NCI-H187 (cell line): ENCODE measurements at regions not wholly inside any gene's neighbourhood (a gene's known extent, or its start where the extent isn't known, plus 50 kb on each side); places are given as distances from the start of the nearest gene placed in this dataset.
"Not testable (repeated sequence)": the region's sequence is repeated elsewhere in the genome, so short reads cannot be mapped to it uniquely, and the experiment has no call there.

ENCODE experiments used
- DNase-seq, 2 experiments: peaks; one replicate each; lab custom pipeline; 2025; lab: John Stamatoyannopoulos, UW

DNA sequence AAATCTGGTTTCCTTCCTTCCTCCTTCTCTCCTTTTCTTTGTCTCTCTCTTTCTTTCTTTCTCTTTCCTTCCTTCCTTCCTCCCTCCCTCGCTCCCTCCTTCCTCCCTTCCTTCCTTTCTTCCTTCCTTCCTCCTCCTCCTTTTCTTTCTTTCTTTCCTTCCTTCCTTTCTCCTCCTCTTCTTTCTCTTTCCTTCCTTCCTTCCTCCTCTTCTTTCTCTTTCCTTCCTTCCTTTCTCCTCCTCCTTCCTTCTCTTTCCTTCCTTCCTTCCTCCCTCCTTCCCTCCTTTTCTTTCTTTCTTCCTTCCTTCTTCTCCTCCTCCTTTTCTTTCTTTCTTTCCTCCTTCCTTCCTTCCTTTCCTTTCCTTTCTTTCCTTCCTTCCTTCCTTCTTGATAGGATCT lies 61.2 kb downstream of the VIP start:
- no peak for DNase-seq

DNA sequence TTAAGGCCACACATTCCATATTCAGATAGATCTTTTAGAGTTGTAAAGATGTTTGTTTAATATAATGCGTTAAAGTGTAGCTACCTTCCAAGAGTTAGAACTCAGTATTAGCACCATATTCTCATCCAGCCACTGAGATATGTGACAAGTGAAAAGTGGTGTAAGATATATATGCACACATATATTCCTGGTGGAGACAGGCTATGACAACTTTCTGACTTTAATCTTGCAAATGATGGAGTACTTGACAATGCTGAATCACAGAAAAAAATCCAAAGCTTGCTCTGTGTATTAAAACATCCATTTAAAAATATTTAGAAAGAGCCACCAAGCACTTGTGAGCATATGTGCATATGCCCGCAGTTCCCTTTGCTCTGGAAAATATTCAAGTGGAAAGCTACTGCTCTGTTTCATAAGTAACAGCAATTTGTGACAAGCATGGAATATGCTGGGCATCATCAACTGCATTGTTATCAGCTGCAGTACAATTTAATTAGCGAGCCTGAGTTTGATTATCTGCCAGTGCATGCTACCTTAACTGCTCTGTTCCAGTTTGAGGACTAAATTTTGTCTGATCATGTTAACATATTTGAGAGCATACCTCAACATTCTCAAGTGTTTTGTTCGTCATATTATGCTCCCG lies 64.8 kb downstream of the VIP start:
- DNase-seq, result no peak

DNA sequence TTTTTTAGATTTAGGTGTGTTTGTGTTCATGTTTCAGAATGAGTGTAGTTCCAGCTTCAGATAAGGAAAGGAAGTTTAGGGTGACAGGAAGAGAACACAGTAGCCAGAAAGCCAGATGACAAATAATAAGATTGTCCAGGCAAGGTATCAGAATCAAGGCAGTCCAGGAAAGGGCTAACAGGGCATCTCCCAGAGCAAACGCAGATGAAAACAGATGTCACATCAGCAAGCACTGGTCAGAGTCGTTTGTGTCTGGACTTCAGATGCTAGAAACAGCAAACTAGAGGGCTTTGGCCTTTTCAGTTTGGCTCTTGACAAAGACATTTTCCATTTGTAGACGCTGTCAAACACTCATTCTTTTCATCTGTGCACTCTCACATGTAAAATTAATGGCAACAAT lies 65.5 kb downstream of the VIP start:
- no peak for DNase-seq

DNA sequence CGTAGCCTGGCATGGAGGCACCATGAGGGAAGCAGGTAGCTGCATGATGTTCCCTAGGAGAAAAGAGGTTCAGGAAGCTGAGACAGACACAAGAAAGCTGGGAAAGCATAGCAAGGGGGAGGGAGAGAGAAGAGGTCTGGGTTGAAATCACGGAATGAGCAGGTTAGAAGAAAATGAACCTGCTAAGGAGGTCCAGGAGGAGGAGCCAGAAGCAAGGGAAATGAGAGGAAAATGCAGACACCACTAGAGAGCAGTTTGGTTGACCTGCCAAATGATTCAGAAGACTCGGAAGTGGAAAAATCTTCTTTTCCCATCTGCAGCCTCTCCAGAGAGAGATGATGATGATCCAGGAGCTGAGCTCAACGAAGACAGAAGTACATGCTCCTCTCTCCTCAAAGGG lies 70.9 kb downstream of the VIP start:
- DNase-seq, result no peak

DNA sequence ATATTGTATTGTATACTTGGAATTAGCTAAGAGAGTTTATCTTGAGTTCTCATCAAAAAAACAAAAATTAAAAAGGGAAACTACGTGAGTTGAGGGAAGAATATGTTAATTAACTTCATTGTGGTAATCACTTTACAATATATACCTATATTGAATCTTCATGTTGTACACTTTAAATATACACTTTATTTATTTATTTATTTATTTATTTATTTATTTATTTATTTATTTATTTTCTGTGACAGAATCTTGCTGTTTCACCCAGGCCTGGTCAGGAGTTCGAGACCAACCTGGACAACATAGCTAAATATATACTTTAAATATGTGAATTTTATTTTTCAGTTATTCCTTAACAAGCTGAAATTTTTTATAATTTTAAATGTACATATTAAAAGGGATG lies 74.1 kb downstream of the VIP start:
- no peak for DNase-seq

DNA sequence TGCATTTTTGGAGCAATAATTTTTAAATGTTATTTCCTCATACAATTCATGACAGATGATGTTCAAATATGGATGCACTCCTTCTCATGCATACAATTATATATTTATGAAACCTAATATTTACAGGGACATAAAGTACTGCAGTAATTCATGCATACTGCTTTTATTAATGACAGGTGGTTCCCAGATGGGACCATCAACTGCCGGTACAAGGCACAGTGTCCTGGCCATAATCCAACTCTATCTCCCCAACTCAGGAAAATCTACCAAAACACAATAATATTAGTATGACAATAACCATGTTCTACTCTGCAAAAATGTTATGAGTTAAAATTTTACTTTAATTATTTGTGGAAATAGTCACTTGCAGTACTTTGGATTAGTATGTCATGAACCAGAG lies 77.8 kb downstream of the VIP start:
- no peak for DNase-seq

DNA sequence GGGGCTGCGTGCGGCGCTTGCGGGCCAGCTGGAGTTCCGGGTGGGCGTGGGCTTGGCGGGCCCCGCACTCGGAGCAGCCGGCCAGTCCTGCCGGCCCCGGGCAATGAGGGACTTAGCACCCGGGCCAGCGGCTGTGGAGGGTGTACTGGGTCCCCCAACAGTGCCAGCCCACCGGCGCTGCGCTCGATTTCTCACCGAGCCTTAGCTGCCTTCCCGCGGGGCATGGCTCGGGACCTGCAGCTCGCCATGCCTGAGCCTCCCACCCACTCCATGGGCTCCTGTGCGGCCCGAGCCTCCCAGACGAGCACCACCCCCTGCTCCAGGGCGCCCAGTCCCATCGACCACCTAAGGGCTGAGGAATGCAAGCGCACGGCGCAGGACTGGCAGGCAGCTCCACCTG lies 83.8 kb downstream of the VIP start:
- DNase-seq, result not testable (repeated sequence)

DNA sequence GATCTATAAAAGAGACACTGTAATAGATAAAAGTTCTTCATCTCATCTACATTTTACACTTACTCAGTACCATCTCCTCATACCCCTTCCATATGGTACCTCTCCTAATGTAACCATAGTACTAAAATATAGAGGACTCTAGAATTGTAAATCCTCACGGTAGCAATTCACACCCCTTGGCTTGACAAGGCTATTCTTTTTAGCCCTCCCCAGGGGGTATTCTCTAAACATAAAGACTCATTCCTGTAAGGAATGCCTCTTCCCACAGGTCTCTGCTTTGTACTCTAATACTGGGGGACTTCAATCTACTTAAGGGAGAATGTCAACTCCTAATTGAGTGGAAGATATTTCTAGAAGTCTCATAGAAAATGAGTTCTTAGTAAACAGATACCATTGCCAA lies 85.9 kb downstream of the VIP start:
- DNase-seq, result no peak

DNA sequence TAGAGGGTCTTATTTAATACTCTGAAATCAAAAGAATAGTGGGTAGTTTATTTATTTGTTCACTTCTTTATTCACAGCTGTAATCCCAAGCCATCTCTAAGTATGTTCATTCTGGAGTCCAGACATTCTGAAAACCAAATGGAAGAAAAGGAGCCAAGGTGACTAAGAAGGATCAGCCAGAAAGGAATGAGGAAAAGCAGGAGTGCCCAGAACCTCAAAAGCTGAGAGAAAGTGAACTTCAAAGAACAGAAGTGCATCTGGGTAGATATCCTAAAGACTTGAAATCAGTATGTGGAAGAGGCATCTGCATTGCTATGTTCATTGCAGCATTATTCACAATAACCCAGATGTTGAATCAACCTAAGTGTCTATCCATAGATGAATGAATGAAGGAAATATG lies 94.8 kb downstream of the VIP start:
- no peak for DNase-seq

DNA sequence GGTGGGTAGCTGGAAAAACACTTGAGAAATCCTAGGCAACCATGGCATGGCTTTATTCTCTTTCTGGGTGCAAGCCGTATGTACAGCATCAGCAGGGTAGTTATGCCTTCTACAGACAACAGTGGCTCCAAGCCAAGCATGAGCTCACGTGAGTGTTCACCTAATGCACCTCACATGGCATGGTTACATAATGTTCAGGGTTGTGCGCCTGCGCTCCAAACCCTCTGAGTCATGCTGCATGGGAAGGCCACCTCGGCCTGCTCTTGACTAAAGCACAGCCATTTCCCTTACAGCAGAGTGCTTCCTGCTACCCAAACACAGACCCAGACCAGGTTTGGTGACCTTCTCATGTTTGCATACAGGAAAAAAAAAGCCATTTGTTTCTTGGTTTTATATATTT lies 96.2 kb downstream of the VIP start:
- DNase-seq, result no peak

DNA sequence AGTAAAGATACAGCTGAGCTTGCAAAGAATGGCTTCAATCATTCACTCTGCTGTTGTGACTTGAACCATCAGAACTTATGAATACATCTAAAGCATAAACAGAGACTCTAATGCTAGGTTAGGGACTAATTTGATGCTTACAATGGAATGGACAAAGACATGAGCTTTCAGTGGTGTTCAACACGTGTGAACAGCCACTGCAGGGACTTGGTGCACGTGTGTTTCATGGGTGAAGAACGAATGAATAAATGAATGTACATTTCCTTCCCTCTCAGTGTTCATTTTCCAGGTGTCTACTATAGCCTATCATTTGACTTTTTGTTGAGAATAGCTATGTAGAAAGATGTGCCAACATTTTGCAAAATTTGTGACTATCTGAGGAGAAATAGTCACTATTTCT lies 98.3 kb downstream of the VIP start:
- DNase-seq, result no peak

DNA sequence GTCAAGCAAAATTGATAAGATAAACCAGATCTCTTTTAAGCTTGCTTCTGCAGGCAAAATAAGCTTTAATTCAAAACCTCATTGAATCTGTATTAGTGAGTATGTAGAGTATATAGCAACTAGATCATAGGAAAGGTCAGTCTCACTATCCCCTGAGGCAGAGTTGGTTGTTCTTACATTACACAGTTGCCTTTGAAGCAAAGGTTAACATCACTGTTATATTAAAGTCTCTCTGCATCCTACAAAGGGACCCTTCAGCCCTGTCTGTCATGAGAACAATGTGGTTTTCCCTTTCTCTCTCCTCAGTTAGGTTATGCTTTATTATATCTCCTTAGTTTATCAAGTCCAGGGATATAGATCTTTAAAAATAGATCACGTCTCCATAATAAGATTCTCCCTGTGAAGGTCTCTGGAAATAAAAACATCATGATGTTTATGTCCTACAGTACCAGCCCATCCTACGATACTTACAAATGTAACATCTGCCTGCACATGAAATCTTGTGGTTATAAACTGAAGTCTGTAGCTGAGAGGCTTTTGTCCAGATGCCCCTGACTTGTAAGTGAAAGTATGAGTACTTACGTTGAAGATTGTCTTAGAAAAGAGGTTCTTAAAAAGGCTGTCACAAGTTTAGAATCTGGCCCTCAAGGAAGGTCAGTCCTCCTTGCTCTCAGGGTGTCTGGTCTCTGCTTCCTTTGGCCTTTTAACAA lies 103.6 kb downstream of the VIP start:
- no peak for DNase-seq

DNA sequence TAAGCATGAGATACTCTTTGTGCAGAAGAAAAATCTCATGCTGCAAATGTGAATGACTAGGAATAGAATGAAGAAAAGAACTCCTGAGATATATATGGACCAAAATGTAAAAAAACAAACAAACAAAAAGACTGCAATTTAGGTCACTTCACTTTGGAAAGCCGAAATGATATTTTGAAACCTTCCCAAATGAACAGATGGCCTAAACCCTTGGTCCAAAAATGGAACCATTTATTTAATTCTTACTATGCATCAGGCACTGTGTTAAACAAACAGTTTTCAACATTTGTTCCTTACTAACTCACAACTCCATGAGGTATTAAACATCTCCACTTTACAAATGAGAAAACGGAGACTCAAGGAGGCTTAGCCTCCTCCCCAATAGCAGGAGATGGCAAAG lies 107.5 kb downstream of the VIP start:
- DNase-seq, result no peak

DNA sequence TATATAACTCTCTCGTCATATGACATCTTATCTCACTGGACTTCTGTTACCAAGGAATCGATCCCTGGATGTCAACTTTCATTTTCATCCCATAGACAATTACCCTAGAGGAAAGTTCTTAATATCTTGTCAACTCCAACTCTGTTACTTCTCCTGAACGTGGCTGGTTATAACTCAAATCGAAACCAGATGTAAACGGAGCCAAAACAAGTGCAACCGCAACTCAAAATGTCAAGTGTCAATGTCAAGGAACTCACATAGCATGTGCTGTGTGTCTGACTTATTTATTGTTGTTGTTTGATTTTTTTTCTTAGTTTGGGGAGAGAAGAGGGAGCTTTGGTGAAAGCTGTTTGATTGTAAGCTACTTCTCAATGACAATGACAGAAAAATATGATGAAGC lies 108.6 kb downstream of the VIP start:
- DNase-seq, result no peak

DNA sequence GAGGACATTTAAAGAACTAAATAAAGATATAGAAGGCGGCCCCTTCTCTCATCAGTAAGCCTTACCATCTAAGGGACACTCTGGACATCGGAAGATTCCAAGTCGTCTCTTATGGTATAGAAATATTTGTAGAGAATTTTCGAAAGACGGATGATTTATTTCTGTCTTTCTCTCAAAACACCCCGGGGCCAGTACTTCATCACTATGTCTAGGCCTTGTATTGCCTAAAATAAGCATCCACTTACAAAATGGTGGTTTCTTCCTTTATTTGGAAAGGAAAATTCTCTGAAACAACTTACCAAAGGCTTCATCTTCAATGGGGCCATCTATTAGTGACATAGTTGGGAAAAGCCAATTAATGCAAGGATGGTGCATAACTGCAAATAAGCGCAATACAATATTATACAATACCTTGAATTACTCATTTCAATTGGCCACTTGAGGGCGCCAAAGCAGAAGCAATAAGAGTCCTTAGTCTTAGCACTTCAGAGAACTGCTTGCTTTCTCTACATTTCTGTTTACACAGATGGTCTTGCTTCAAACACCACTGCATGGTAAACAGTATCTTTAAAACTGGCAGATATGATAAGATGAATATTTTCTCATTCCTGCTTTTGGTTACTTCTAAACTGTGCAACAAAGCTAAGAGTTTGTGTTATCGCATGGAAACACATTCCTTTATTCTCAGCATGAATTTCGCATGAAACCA lies 113.2 kb downstream of the VIP start:
- peak in 1 of 2 experiments; percentile 4 for DNase-seq

DNA sequence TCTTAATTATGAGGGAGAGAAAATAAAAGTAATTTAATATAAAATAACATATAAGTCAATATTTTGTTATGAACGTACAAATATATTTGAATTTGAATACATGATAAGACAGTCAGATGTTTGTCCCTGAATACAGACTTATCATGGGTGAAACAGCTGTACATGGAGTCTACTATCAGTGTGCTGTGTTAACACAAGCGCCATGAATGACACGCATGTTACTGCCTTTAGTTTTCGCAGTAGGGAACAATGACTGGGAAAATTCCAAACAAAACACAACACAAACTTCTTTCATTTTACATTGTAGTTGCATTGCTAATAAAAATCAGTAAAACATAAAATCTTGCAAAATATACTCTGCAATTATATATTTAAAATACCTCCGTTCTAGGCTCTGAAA lies 108.6 kb downstream of the FBXO5 start:
- DNase-seq, result no peak

DNA sequence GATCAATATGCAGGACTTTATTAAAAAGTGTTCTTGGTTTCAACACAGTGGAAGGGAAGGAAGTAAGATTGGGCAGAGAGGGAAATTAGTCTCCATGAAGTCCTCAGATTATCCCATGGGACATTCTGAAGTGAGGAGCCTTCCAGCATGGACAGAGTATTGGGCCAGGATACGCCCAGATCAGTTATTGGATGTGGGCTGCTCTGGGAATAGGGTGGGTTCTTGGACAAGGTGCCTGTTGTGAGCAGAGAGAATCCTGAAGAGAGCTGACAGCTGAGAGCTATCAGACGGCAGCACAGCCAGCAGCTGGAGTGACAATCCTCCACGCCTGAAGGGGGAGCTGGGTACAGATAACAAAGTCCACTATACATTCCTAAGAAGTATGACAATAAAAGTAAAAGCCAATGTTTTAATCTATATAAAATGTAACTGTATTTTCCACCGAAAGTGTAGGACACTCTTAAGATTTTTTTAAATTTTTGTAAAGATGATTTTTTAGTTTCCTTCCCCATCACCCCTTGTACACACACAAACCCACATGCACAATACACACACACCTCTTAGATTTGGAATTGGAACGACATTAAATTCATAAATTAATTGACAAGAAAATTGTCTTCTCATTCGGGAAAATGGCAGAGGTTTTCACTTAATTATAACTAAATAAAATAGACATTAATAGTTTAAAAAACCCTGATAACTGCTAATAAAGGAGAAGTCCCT lies 107.8 kb downstream of the FBXO5 start:
- no peak for DNase-seq

DNA sequence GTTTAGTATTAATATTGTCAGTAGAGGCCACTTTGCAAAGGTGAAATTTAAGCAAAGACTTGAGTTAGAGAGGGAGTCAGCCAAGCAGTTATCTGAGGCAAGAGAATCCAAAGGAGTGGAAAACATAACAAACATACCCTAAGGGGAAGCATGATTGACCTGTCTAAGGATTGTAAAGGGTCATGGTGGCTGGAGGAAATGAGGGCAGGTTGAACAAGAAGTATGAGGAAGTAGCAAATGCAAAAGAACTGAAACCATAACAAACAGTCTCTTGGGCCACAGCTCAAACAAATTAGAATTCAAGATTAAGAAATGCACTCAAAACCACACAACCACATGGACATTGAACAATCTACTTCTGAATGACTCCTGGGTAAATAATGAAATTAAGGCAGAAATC lies 103.2 kb downstream of the FBXO5 start:
- DNase-seq, result no peak

DNA sequence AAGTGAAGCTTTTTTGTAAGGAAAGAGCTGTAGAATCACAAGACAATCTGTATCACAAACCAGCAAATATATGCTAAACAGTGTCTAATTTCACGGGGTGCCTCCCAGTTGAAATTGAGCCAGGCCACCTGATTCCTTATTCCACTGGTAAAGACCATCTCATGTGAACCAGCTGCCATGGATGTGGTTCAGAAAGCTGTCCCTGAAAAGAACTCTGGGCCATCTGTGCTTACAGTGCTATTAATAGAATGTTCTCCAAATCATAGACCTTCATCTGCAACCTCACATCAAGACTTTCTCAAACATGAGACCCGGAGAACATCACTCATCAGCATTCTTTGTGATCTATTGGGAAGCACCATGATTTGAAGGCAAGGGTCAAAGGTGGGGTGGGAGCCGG lies 89.7 kb downstream of the FBXO5 start:
- no peak for DNase-seq

DNA sequence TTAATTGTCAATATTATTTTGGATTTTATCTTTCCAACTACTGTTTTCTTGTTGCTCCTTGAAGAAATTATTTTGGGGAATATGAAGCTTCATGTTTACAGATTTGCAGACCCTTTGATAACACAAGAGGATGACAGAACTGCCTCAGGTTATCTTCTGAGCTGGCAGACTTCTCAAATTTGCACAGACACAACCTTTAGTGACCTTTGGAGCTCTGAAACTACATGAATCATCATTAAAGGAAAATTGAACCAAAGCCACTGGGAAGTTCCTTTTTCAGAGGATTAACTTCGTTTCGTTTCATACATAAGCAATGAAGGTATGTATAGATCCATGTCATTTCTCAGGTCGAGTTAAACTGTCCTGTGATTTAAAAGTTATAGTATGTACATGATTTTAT lies 85.9 kb downstream of the FBXO5 start:
- no peak for DNase-seq

DNA sequence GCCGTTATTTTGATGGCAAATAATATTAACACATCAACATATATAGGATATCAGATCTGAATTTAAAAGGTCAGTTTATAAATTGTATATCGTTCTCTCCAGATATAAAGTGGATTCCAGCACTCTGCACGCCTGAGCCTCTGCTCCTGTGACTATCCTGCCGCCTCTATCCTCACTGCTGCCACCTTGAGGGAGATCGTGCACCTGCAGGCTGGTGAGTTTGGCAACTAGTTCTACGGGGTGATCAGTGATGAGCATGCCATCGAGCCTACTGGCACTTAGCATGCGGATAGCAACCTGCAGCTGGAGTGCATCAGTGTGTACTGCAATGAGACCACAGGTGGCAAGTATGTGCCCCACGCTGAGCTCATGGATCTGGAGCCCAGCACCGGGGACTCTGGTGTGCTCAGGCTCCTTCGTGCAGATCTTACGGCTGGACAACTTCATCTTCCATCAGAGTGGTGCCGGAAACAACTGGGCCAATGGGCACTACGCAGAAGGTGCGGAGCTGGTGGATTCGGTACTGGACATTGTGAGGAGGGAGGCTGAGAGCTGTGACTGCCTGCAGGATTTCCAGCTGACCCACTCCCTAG lies 84.9 kb downstream of the FBXO5 start:
- peak in 1 of 2 experiments; percentile 9 for DNase-seq

DNA sequence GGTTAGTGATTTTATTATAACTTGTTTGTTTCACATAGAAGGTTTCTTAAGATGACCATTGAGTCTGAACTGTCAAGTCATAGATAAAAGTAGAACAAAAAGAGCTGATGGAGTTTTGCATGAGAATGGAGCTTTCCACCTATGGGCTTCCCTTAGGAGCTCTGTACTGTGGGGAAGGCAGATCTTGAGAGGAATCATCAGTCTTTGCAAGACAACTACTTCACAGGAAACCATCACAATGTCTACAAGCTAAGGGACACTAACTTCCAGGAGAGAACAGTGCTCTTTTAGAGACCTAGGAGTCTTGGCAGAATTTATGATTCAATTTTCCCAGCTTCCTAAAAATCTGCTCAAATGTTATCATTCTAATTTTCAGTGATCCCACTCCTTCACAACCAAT lies 78.2 kb downstream of the FBXO5 start:
- no peak for DNase-seq
